Suprapubic skin (tissue), 3 donors: ENCODE measurements at regions not wholly inside any gene's neighbourhood (a gene's known extent, or its start where the extent isn't known, plus 50 kb on each side); places are given as distances from the start of the nearest gene placed in this dataset.
"Not testable (repeated sequence)": the region's sequence is repeated elsewhere in the genome, so short reads cannot be mapped to it uniquely, and the experiment has no call there.

ENCODE experiments used
- POLR2AphosphoS5 ChIP-seq, 3 donors: sonication (generic); formaldehyde crosslinking; IDR thresholded peaks; one replicate each; pipeline ENCODE4 v1.6.1; 2017; ENCODE audit warnings: antibody characterized with exemption in 3 of 3
- TF ChIP-seq, protein P1 (sequence below), 2 donors: fragments of 200-600 bp in 1 of 2; fragments of 450-650 bp in 1 of 2; sonication (generic) in 1 of 2; IDR thresholded peaks; one replicate each; pipeline ENCODE4 v1.5.1; 2016 to 2019; ENCODE audit warnings: antibody characterized with exemption in 2 of 2, mild to moderate bottlenecking in 1 of 2, moderate library complexity in 1 of 2

GRCh38 chr1:173330952-173331548 lies 123.9 kb upstream of the TNFSF4 start:
- not testable (repeated sequence) for TF ChIP-seq POLR2AphosphoS5 (IDR thresholded peaks at IDR 0.05)
- TF ChIP-seq, protein P1, sequence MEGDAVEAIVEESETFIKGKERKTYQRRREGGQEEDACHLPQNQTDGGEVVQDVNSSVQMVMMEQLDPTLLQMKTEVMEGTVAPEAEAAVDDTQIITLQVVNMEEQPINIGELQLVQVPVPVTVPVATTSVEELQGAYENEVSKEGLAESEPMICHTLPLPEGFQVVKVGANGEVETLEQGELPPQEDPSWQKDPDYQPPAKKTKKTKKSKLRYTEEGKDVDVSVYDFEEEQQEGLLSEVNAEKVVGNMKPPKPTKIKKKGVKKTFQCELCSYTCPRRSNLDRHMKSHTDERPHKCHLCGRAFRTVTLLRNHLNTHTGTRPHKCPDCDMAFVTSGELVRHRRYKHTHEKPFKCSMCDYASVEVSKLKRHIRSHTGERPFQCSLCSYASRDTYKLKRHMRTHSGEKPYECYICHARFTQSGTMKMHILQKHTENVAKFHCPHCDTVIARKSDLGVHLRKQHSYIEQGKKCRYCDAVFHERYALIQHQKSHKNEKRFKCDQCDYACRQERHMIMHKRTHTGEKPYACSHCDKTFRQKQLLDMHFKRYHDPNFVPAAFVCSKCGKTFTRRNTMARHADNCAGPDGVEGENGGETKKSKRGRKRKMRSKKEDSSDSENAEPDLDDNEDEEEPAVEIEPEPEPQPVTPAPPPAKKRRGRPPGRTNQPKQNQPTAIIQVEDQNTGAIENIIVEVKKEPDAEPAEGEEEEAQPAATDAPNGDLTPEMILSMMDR (IDR thresholded peaks at IDR 0.05): not testable (repeated sequence)
